A549 (cell line): ENCODE measurements at regions not wholly inside any gene's neighbourhood (a gene's known extent, or its start where the extent isn't known, plus 50 kb on each side); places are given as distances from the start of the nearest gene placed in this dataset.

Experiments
- ATAC-seq, 2 experiments: fragments of 200-7000 bp in 1 of 2; fragments of >200 bp in 1 of 2; cut with Nextera tagmentation in 1 of 2; cut with Tn5 transposase in 1 of 2; 3 replicates each; pipeline versions ENCODE4 v1.8.0 to v1.9.1; 2018 to 2020; ENCODE audit warnings: mild to moderate bottlenecking in 1 of 2, moderate library complexity in 1 of 2
- CTCF ChIA-PET: fragments of 300-600 bp; sonication (Branson Sonifier 250); formaldehyde crosslinking; extraction: SDS; loops from one replicate; lab custom pipeline; 2021; ENCODE audit warnings: antibody characterized with exemption, inconsistent platforms; lab: Yijun Ruan, JAX
- POLR2A ChIA-PET: fragments of 350-600 bp; formaldehyde crosslinking; extraction: SDS; loops from one replicate; lab custom pipeline; 2021; ENCODE audit warnings: antibody characterized with exemption, inconsistent platforms; lab: Yijun Ruan, JAX
- DNase-seq, 2 experiments: peaks; one replicate each; pipeline versions ENCODE4 v3.0.0 to v3.0.0-alpha.2; 2011 to 2016; ENCODE audit warnings: low read depth in 1 of 2, low spot score in 1 of 2
- FAIRE-seq: peaks from 2 replicates; lab custom pipeline; 2011; peaks lifted over from hg19 to GRCh38; lab: Jason Lieb, UNC
- H3K27ac ChIP-seq, 2 experiments: fragments of >200 bp; sonication (Bioruptor Twin); formaldehyde crosslinking; 3 replicates each; pipeline ENCODE4 v1.5.1; 2016 to 2017
- H3K4me1 ChIP-seq: fragments of >200 bp; sonication (Bioruptor Twin); formaldehyde crosslinking; 3 replicates; pipeline ENCODE4 v1.6.1; 2016
- H3K4me2 ChIP-seq: fragments of >200 bp; sonication (Bioruptor Twin); formaldehyde crosslinking; 3 replicates; pipeline ENCODE4 v1.6.1; 2016
- H3K4me3 ChIP-seq: fragments of >200 bp; sonication (Bioruptor Twin); formaldehyde crosslinking; 3 replicates; pipeline ENCODE4 v1.5.1; 2016
- H3K9me3 ChIP-seq: fragments of >200 bp; sonication (Bioruptor Twin); formaldehyde crosslinking; 3 replicates; pipeline ENCODE4 v1.6.1; 2016
- BCL3 ChIP-seq: fragments of >200 bp; sonication (Bioruptor Twin); formaldehyde crosslinking; IDR thresholded peaks from 3 replicates; pipeline ENCODE4 v1.6.1; 2016
- CHD4 ChIP-seq: fragments of 200-600 bp; sonication (generic); IDR thresholded peaks from 2 replicates; pipeline ENCODE4 v1.6.1; 2016; ENCODE audit warnings: antibody characterized with exemption, mild to moderate bottlenecking, borderline replicate concordance
- E2F6 ChIP-seq: IDR thresholded peaks from 2 replicates; pipeline ENCODE4 v1.6.1; 2012; ENCODE audit warnings: low read depth, borderline replicate concordance
- EHF ChIP-seq: fragments of 250-450 bp; sonication (Bioruptor Pico); IDR thresholded peaks from 2 replicates; pipeline ENCODE4 v1.5.0; 2020; ENCODE audit warnings: mild to moderate bottlenecking
- EHMT2 ChIP-seq: fragments of 200-600 bp; sonication (generic); IDR thresholded peaks from 2 replicates; pipeline ENCODE4 v1.6.1; 2016; ENCODE audit warnings: antibody characterized with exemption, low read depth, mild to moderate bottlenecking, moderate library complexity
- EP300 ChIP-seq, 2 experiments: fragments of >200 bp; sonication (Bioruptor Twin); formaldehyde crosslinking; IDR thresholded peaks; 2 replicates in 1 of 2; 3 replicates in 1 of 2; pipeline ENCODE4 v1.6.1; 2016 to 2017
- FOSB ChIP-seq: fragments of 250-450 bp; sonication (Bioruptor Pico); IDR thresholded peaks from 2 replicates; pipeline ENCODE4 v1.5.0; 2020; ENCODE audit warnings: mild to moderate bottlenecking, moderate library complexity
- FOXS1 ChIP-seq: fragments of 250-450 bp; sonication (Bioruptor Pico); IDR thresholded peaks from 2 replicates; pipeline ENCODE4 v1.5.0; 2020; ENCODE audit warnings: mild to moderate bottlenecking, moderate library complexity
- HMGXB4 ChIP-seq: fragments of 250-450 bp; sonication (Bioruptor Pico); IDR thresholded peaks from 2 replicates; pipeline ENCODE4 v1.5.0; 2021; ENCODE audit warnings: mild to moderate bottlenecking, moderate library complexity, borderline replicate concordance
- JUNB ChIP-seq: fragments of >200 bp; sonication (Bioruptor Twin); formaldehyde crosslinking; IDR thresholded peaks from 2 replicates; pipeline ENCODE4 v1.6.1; 2016
- KDM1A ChIP-seq: fragments of 200-600 bp; sonication (generic); IDR thresholded peaks from 2 replicates; pipeline ENCODE4 v1.6.1; 2016; ENCODE audit warnings: low read depth, mild to moderate bottlenecking
- RFX5 ChIP-seq: fragments of 450-650 bp; IDR thresholded peaks from 2 replicates; pipeline ENCODE4 v1.7.1; 2014; ENCODE audit warnings: antibody characterized with exemption, mild to moderate bottlenecking, moderate library complexity
- RNF2 ChIP-seq: fragments of 200-600 bp; sonication (generic); IDR thresholded peaks from 2 replicates; pipeline ENCODE4 v1.6.1; 2016; ENCODE audit warnings: low read depth, mild to moderate bottlenecking, antibody characterized with exemption, moderate library complexity, borderline replicate concordance
- ZFP36 ChIP-seq: fragments of 450-650 bp; IDR thresholded peaks from 2 replicates; pipeline ENCODE4 v1.6.1; 2014; ENCODE audit warnings: borderline replicate concordance; ENCODE audit not compliant: partially characterized antibody
- ZSCAN20 ChIP-seq: fragments of 250-450 bp; sonication (Bioruptor Pico); IDR thresholded peaks from 2 replicates; pipeline ENCODE4 v1.8.0; 2022; ENCODE audit warnings: mild to moderate bottlenecking, moderate library complexity
- WGBS: methylation state at CpG from one replicate; pipeline ENCODE4 v1.1.6; 2017; ENCODE audit errors: missing lambda C conversion rate; 5-methylcytosine and 5-hydroxymethylcytosine counted together

- Histone ChIP-seq H3K4me2 (no peak overlapping the region), H3K4me3 (no peak overlapping the region), H3K4me1 (peaks cover 26% of the 10 kb centered on the region), H3K27ac (no peak overlapping the region), H3K9me3 (no peaks in the 10 kb centered on the region)
- DNase-seq = no peak
- WGBS = 90% methylated on average over 9 of the region's 14 CpGs
- CTCF ChIA-PET = interaction anchor here (0.7 to 2.5 kb wide), 4 partner anchors 30 to 92 kb away, joined by 3 to 6 read pairs (median 4); no protein-coding TSS in a partner anchor
- TF ChIP-seq FOSB (CRISPR knock-in tag) (no peak), E2F6 (no peak), BCL3 (no peak), EHMT2 (no peak), JUNB (no peak), RNF2 (no peak), EP300 (IDR thresholded peaks at IDR 0.05) (no peak), RFX5 (no peak), HMGXB4 (CRISPR knock-in tag) (no peak), FOXS1 (no peak), EHF (CRISPR knock-in tag) (no peak)
- FAIRE-seq = no peak
- POLR2A ChIA-PET = no interaction called here
- ATAC-seq = no peak
These were observed 51.7 kb upstream of the BCL11B start for GRCh38 chr14:99323603-99324185.

GRCh38 chr14:99322731-99323599, 51.0 kb upstream of the BCL11B start:
- Histone ChIP-seq H3K4me3 (no peak overlapping the region), H3K4me2 (no peak overlapping the region), H3K4me1 (peaks cover 32% of the 10 kb centered on the region), H3K9me3 (no peaks in the 10 kb centered on the region), H3K27ac (peak overlapping the region in 1 of 2 experiments; percentile 7; a peak in 1 of 6 replicates)
- ChIA-PET CTCF (interaction anchor here (0.7 to 2.5 kb wide), 10 partner anchors 8 to 92 kb away, joined by 3 to 6 read pairs (median 3); no protein-coding TSS in a partner anchor), POLR2A (no interaction called here)
- FAIRE-seq (no peak), ATAC-seq (no peak), DNase-seq (no peak)
- TF ChIP-seq CHD4 (no peak), KDM1A (0 out of 2 replicates have a peak, but pooled peaks have one; percentile 23), EHF (CRISPR knock-in tag) (no peak), ZFP36 (peak; percentile 41), FOSB (CRISPR knock-in tag) (no peak)
- WGBS = 78% methylated on average over 19 of the region's 20 CpGs

GRCh38 chr14:99321955-99322730, 50.1 kb upstream of the BCL11B start:
- ATAC-seq (no peak), FAIRE-seq (no peak), DNase-seq (no peak)
- TF ChIP-seq ZFP36 (peak; percentile 81), ZSCAN20 (no peak)
- WGBS = 80% methylated on average over 13 of the region's 13 CpGs
- H3K4me2 ChIP-seq = no peak overlapping the region
- peak overlapping the region in 1 of 2 experiments; percentile 7; a peak in 1 of 6 replicates for H3K27ac ChIP-seq
- peaks cover 34% of the 10 kb centered on the region for H3K4me1 ChIP-seq
- no peaks in the 10 kb centered on the region for H3K9me3 ChIP-seq
- ChIA-PET POLR2A (no interaction called here), CTCF (interaction anchor here (0.7 to 2.4 kb wide), 8 partner anchors 9 to 93 kb away, joined by 3 to 6 read pairs (median 3); no protein-coding TSS in a partner anchor)
- H3K4me3 ChIP-seq = no peak overlapping the region
